CD4-positive, alpha-beta T cell treated with Interleukin-21 for 1 hour (primary cell): ENCODE measurements at regions not wholly inside any gene's neighbourhood (a gene's known extent, or its start where the extent isn't known, plus 50 kb on each side); places are given as distances from the start of the nearest gene placed in this dataset.

Experiments
- DNase-seq: peaks from one replicate; pipeline ENCODE4 v3.0.0-alpha.2; 2020

DNA sequence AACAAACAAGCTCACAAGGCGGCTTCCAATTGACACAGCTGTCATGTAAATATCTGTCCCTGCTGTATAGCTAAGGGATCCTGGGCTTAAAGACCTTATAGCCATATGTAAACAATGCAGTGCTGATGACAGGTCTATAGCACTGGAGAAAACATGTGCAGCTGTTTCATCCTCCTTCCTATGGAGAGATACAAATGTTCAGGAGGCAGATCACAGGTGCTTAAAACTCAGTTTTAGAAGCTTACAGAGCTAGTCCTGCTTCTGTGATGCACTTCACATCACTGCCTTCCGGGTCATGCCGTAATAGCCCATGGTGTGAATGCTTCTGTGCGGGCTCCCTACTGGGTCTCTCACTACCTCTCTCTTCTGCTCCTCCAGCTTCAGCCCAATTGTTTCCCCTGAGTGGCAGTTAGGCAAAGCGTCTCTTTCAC is 262.4 kb upstream of the CHST9 start:
- DNase-seq: no peak

GRCh38 chr18:27430595-27430994 is 245.5 kb upstream of the CHST9 start:
- DNase-seq: no peak

DNA sequence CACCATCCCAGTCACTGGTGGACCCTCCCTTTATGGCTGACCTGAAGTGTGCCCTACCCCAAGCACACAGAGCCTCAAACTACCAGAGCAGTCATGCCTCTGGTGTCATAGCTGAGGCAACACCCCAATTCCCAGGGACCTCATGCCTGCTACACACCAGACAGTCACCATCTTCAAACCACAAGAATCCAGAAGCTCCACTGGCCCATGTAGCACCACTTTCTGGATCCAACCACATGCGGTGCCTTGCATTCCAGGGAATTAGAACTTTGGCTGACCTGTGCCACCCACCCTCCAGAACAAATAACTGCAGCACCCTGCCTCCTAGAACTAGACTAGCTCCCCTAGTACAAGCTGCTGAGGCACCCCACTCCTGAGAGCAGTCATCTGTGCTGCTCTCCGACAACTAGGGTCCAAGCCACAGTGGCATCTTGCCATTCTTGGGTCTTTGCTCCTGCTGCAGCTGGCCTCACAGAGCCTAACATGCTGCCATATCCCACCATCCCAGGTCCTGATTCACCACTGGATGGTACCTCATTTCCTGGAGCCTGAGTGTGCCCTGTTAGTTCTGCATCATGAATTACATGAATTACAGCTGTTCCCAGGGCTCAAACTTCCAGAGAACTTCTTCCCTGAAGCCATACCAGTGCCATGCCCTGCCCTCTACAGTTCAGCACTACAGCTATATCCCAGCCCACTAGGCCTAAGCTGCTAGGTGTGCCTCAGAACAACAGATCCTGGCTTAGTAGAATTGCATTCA is 243.8 kb upstream of the CHST9 start:
- DNase-seq: no peak

DNA sequence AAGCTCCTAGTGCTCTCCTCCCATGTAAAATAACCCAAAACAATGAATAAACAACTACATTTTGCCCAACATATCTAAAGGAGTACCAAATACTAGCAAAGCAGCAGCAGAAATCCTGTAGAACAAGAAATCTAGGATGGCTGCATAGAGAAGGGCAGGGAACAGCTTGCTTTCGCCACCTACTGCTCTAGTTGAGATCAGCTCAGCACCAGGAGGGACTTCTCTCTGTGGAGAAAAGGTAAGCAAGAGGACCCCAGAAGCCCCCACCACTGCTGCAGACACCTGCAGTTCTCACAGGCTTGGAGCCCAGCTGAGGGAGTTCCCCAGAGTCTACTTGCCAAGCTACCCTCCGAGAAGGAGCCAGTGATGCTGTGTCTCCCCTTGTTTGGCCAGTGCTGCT is 243.0 kb upstream of the CHST9 start:
- no peak for DNase-seq

DNA sequence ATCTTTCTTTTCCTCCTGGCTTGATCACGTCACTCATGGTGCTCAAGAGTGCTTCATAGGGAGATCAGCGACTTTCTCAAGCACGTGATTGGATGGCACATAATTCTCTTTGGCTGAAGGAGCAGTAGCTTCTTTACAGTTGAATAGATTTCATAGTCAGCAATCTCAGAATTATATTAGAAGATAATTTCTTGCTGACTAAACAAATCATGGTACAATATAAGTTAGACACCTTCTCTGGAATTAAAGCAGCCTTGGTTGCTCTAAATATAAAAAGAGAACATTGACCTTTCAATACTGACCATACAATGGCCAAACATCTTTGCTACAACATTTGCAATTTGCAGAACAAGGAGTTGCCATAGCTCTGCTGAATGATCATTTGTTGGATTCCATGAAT is 238.5 kb upstream of the CHST9 start:
- DNase-seq: no peak

GRCh38 chr18:27419646-27420045 is 234.5 kb upstream of the CHST9 start:
- no peak for DNase-seq

GRCh38 chr18:27415495-27415894 is 230.4 kb upstream of the CHST9 start:
- no peak for DNase-seq

DNA sequence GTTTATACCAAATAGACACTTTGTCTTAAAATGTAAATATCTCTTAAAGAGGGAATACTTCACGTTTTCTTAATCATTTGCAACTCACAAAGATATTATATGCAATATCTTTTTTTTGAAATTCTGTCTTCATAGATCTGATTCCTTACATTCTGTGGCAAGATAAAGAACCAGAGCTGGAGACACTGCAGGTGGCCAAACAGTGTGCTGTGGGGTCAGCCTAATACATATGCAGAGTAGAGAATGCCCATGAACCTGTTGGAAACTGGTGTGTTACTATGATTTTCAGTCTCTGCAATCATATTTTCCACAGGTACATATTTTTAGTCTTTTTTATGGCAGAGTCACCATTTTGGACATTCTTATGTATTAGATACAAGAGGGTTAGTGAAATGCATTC is 229.6 kb upstream of the CHST9 start:
- no peak for DNase-seq

GRCh38 chr18:27413495-27414401 is 228.6 kb upstream of the CHST9 start:
- no peak for DNase-seq

GRCh38 chr18:27412556-27412955 is 227.4 kb upstream of the CHST9 start:
- DNase-seq: no peak

DNA sequence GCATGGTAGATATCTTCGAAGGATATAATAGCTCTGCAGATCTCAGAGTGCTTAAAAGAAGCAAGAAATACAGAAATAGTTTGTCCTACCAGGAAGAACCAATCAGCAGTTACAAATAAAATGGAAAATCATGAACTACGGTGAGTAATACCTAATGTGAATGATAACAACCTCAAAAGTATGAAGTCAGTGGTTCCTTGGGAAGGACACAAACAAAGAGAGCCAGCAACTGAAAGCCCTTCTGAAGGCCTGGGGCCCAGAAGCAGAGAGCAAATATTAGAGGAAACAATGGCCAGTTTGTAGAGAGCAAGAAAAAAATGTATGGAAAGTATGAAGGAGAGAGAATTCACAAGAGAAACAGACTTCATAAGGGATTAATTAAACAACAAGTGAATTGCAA is 226.8 kb upstream of the CHST9 start:
- no peak for DNase-seq

DNA sequence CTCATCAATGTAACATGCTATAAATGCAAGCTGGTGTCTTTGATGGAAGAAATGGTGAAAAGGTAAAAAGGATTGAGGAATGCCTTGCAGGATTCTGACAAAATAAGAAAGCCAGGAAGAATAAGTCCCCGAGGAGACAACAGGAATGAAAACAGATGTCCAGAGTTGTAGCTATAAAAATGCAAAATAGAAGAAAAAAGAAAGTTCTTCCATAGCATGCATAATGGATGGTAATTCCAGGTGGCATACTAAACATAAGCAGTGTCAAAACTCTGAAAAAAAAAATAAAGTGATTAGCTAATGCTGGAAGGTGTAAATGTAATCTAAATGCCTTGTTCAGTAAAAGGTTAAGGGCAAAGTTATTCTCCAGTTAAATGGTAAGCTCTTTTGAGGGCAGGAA is 225.9 kb upstream of the CHST9 start:
- no peak for DNase-seq

DNA sequence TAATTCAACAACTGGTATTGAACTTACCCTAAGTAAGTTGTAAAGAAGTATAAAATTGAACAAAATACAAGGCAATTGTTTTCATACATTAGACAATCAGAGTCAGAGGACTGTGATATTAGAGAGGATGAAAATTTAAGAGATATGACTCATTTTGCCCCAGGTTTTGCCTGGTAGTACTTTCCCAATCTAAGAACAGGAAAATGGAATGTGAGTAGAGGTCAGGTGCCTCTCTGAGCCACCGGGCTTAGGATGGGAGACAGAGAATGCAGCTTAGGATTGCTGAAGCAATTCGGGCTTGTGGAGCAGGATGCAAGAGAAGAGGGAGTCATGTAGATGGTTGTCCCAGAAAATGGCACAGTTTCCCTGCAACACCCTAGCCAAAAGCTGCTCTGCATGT is 219.7 kb upstream of the CHST9 start:
- no peak for DNase-seq

DNA sequence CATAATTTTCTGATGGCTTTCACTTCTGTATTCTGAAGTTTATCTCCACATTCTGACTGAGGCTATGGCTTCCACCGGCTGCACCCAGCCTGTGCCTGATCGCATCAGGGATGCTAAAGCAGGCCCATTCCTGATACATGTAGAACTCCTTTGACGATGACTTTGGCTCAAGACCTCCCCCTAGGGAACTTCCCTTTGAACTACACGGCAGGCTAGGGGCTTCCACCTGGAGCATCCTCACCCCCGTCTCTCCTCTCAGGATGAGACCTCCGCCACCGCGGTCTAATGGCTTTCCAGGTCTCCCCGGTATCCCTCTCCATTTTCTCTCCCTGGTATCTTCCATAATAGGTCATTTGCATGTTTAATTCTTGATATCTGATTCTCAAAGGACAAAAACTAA is 214.9 kb upstream of the CHST9 start:
- DNase-seq: no peak

- no peak for DNase-seq
Measured at GRCh38 chr18:27395752-27396151, 210.6 kb upstream of the CHST9 start.

GRCh38 chr18:27394687-27395086 is 209.6 kb upstream of the CHST9 start:
- DNase-seq: no peak

DNA sequence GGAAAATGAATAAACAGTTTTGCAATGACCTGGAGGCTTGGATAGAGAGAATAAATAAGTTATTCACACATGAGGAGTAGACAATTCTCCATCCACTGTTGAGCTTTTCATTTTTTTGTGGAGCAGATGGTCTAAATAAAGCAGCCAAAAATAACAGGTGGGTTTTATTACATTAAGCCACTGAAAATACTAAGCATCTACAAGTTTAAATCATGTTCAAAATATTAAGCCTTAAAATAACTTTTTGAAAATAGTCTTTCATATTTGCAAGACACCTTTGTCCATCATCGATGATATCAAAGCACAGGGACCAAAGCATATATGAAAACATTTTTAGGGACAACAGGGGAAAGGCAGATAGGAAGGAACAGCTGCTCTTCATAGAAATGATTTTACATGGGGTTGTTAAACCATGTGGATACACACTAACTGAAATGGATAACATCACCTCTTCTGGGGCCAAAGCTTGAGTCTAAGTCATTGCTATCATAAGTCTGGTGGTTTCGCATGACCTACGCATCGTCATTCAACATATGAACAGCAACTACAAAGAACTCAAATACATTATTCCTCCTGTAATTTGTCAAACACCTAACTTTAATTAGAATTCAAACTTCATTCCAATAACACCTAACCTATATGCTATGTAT is 197.6 kb upstream of the CHST9 start:
- no peak for DNase-seq

DNA sequence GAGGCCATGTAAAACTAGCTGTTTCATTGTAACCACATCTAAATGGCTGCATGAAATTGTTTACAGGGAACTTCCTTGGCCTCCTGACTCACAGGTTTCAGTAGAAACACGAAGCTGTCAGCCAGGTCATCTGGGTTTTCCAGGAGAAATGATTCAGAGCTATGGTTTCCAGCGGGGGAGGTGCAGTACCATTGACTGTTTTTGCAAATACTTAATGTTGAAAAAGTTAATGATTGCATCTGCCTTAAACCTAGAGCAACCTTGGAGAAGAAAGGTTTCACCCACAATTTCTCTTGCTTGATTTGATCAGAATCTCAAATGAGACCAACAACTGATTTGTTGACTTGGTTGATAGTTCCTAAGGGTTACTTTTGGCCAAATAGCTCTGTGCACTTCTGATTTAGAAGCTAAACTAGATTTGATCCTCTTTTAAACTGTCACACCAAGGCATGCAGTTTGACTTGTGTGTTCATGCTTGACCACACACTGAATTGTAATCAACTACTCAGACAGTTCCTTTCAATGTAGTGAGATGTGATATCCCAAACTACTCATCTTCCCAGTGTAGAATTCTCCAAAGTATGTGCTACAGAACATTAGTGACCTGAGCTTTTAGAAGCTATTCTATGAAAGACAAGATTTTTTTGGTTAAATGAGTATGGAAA is 193.5 kb upstream of the CHST9 start:
- DNase-seq: no peak

- no peak for DNase-seq
Measured at GRCh38 chr18:27377251-27377650, 192.1 kb upstream of the CHST9 start.

GRCh38 chr18:27372386-27372785 is 187.3 kb upstream of the CHST9 start:
- DNase-seq: no peak

GRCh38 chr18:27366665-27367064 is 181.6 kb upstream of the CHST9 start:
- DNase-seq: no peak

DNA sequence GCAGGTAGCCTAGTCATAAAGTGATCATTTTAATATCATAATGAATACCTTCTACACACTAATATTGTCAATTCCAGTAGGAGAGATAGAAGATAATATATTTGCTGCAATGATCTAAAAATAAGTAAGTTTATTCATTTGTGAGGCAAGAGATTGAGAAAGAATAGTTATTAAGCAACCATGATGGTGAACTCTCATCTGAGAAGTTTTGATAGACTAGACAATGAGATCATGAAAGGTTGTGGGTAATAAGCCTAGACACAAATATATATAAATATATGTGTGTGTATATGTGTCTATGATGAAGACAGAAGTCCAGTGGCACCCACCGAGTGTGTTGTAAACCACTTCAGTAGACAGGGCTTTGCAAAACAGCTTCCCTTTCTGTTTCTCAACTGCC is 181.0 kb upstream of the CHST9 start:
- no peak for DNase-seq

DNA sequence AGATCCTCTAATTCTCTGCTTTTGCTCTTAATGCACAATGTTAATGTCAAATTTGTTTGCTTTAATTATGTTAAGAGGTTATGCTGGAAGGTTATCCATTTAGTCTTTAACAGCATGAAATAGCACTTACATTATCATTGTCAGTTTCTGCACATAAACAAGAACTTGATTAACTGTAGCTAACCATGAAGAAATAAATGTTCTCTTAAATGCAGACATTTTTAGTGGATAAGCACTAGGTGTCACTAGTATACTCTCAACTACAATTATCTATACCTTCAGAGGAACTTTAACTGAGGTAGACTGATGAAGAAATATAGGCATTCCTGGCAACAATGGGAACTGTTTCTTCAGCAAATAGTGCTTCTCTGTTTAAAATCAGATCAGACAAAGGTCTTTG is 178.8 kb upstream of the CHST9 start:
- DNase-seq: no peak
